Adrenal gland (tissue), 9 donors: ENCODE measurements at regions not wholly inside any gene's neighbourhood (a gene's known extent, or its start where the extent isn't known, plus 50 kb on each side); places are given as distances from the start of the nearest gene placed in this dataset.

Source experiments
- DNase-seq, 7 donors: peaks; one replicate each; pipeline ENCODE4 v3.0.0-alpha.2; 2019 to 2020
- H3K27ac ChIP-seq, 5 donors: fragments of 200-600 bp; sonication (generic) in 4 of 5; 1 replicate in 3 of 5; 2 replicates in 2 of 5; pipeline versions ENCODE4 v1.5.1 to v1.8.0; 2016 to 2020; ENCODE audit warnings: mild to moderate bottlenecking in 1 of 5
- H3K27me3 ChIP-seq: fragments of 200-600 bp; 2 replicates; pipeline ENCODE4 v1.8.0; 2021
- H3K36me3 ChIP-seq, 2 donors: fragments of 200-600 bp; replicated peaks in 1 of 2; 1 replicate in 1 of 2; 2 replicates in 1 of 2; pipeline versions ENCODE4 v1.5.1 to v1.8.0; 2018 to 2022
- H3K4me1 ChIP-seq, 2 donors: fragments of 200-600 bp; replicated peaks in 1 of 2; 1 replicate in 1 of 2; 2 replicates in 1 of 2; pipeline versions ENCODE4 v1.5.1 to v1.8.0; 2018 to 2021
- H3K4me3 ChIP-seq, 4 donors: fragments of 200-600 bp; sonication (generic) in 3 of 4; one replicate each; pipeline ENCODE4 v1.5.1; 2016 to 2018
- H3K9me3 ChIP-seq, 3 donors: fragments of 200-600 bp; sonication (generic) in 1 of 3; replicated peaks in 1 of 3; 1 replicate in 2 of 3; 2 replicates in 1 of 3; pipeline versions ENCODE4 v1.5.1 to v1.8.0; 2016 to 2021
- POLR2A ChIP-seq, 2 donors: fragments of 450-650 bp; IDR thresholded peaks; one replicate each; pipeline ENCODE4 v1.6.1; 2017; ENCODE audit warnings: antibody characterized with exemption in 2 of 2, mild to moderate bottlenecking in 2 of 2, moderate library complexity in 1 of 2
- WGBS, 4 donors: extraction: QIAGEN DNeasy Blood & Tissue Kit in 2 of 4; methylation state at CpG; one replicate each; pipeline versions ENCODE4 v1.1.5 to v1.1.7; 2013 to 2017; 5-methylcytosine and 5-hydroxymethylcytosine counted together
- intact Hi-C, 2 donors: fragments of 100-400 bp; cut with DNase I; formaldehyde crosslinking; loops; one replicate each; pipeline versions ENCODE4 v1.14.1 to v1.15.0; 2022 to 2023
- TF ChIP-seq, protein P1 (sequence below), 6 experiments: fragments of 450-650 bp in 4 of 6; fragments of 200-600 bp in 2 of 6; sonication (generic) in 1 of 6; IDR thresholded peaks; 1 replicate in 5 of 6; 2 replicates in 1 of 6; pipeline versions ENCODE4 v1.5.1 to v1.8.0; 2016 to 2021; ENCODE audit warnings: antibody characterized with exemption in 6 of 6, mild to moderate bottlenecking in 2 of 6, moderate library complexity in 1 of 6
- donor health status: healthy with polysubstance abuse.
- donor health status: Bipolar disorder and iron deficiency.
- donor health status: DM: yes; HTN: yes; CAD: no.
- donor health status: DM: no; HTN: no; CAD: no.
- donor health status: DM: no; HTN: no; CAD: no.

DNA sequence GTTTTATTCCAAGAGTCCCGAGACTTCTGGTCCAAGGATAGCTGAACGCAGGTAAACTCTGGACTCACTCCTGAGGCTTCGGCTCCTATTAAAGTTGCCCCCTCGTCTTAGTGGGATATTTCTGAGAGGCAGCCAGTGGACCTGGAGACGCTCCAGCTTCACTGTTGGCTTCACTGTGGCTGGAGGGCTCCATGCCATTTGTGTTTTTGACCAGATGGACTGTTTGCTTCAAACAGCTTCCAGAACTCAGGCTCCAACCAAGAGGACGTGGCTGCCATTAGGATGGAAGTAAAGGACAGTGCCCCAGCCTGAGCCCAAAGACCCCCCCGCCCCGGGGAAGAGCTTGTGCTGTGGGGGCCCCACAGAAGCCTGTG lies 94.4 kb upstream of the LDAH start:
- WGBS, 4 donors: 60 to 72% (median 69%) methylated on average over 7 to 8 of the region's 8 CpGs
- Histone ChIP-seq H3K4me3 (no peak overlapping the region), H3K36me3 (no peaks in the 10 kb centered on the region), H3K27ac (no peak overlapping the region), H3K27me3 (no peaks in the 10 kb centered on the region), H3K4me1 (no peaks in the 10 kb centered on the region), H3K9me3 (no peaks in the 10 kb centered on the region)
- no peak for DNase-seq
- intact Hi-C loops: no loop called here
- TF ChIP-seq POLR2A (IDR thresholded peaks at IDR 0.05): no peak

GRCh38 chr2:20916604-20917286 lies 93.8 kb upstream of the LDAH start:
- Histone ChIP-seq H3K27ac (no peak overlapping the region), H3K36me3 (no peaks in the 10 kb centered on the region), H3K9me3 (no peaks in the 10 kb centered on the region), H3K27me3 (no peaks in the 10 kb centered on the region), H3K4me3 (no peak overlapping the region), H3K4me1 (no peaks in the 10 kb centered on the region)
- TF ChIP-seq POLR2A (IDR thresholded peaks at IDR 0.05): no peak
- TF ChIP-seq, protein P1, sequence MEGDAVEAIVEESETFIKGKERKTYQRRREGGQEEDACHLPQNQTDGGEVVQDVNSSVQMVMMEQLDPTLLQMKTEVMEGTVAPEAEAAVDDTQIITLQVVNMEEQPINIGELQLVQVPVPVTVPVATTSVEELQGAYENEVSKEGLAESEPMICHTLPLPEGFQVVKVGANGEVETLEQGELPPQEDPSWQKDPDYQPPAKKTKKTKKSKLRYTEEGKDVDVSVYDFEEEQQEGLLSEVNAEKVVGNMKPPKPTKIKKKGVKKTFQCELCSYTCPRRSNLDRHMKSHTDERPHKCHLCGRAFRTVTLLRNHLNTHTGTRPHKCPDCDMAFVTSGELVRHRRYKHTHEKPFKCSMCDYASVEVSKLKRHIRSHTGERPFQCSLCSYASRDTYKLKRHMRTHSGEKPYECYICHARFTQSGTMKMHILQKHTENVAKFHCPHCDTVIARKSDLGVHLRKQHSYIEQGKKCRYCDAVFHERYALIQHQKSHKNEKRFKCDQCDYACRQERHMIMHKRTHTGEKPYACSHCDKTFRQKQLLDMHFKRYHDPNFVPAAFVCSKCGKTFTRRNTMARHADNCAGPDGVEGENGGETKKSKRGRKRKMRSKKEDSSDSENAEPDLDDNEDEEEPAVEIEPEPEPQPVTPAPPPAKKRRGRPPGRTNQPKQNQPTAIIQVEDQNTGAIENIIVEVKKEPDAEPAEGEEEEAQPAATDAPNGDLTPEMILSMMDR (IDR thresholded peaks at IDR 0.05): peak in 4 of 6 experiments; percentile 31 to 39 (median 34)
- WGBS, 4 donors: 55 to 66% (median 59%) methylated on average over 7 of the region's 7 CpGs
- intact Hi-C loops: no loop called here
- DNase-seq: peak in 5 of 7 donors; percentile 39 to 61 (median 56)

- H3K27ac ChIP-seq: no peak overlapping the region
- H3K36me3 ChIP-seq: no peaks in the 10 kb centered on the region
- no peaks in the 10 kb centered on the region for H3K27me3 ChIP-seq
- 73 to 91% (median 81%) methylated on average over 4 of the region's 4 CpGs for WGBS, 4 donors
- DNase-seq: no peak
- H3K9me3 ChIP-seq: no peaks in the 10 kb centered on the region
- no peaks in the 10 kb centered on the region for H3K4me1 ChIP-seq
- TF ChIP-seq, protein P1 (IDR thresholded peaks at IDR 0.05): no peak
- no peak for TF ChIP-seq POLR2A (IDR thresholded peaks at IDR 0.05)
- no peak overlapping the region for H3K4me3 ChIP-seq
- intact Hi-C loops: no loop called here
Measured at GRCh38 chr2:20915271-20915670, 92.4 kb upstream of the LDAH start.

- H3K27me3 ChIP-seq: no peaks in the 10 kb centered on the region
- H3K27ac ChIP-seq: no peak overlapping the region
- intact Hi-C loops: no loop called here
- H3K4me1 ChIP-seq: no peaks in the 10 kb centered on the region
- H3K9me3 ChIP-seq: no peaks in the 10 kb centered on the region
- no peaks in the 10 kb centered on the region for H3K36me3 ChIP-seq
- WGBS, 4 donors: 90 to 96% (median 95%) methylated on average over 5 of the region's 5 CpGs
- H3K4me3 ChIP-seq: no peak overlapping the region
- DNase-seq: no peak
- TF ChIP-seq, protein P1 (IDR thresholded peaks at IDR 0.05): no peak
- TF ChIP-seq POLR2A (IDR thresholded peaks at IDR 0.05): no peak
Measured at GRCh38 chr2:20914771-20915170, 91.9 kb upstream of the LDAH start.

DNA sequence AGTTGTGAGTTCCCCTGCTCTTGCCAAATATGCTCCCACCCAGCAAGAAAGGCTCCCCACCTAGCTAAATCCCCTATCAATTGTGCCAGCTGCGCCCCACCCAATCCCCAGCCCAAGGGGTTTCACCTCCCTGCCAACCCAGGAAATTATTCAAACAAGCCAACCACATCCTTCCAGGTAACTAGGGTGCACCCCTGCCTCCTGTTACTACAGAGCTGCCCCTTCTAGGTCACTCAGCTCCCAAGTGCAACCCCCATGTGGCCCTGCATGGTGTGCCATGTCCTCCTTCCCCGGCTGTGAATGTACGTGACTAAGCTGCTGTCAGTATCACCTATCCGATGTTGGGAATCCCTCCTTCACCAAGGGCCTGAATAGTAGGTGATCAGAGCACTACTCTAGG lies 91.2 kb upstream of the LDAH start:
- Histone ChIP-seq H3K4me1 (no peaks in the 10 kb centered on the region), H3K9me3 (no peaks in the 10 kb centered on the region), H3K36me3 (no peaks in the 10 kb centered on the region), H3K27ac (no peak overlapping the region), H3K27me3 (no peaks in the 10 kb centered on the region), H3K4me3 (no peak overlapping the region)
- TF ChIP-seq, protein P1 (IDR thresholded peaks at IDR 0.05): no peak
- TF ChIP-seq POLR2A (IDR thresholded peaks at IDR 0.05): no peak
- 94 to 100% (median 96%) methylated on average over 4 of the region's 4 CpGs for WGBS, 4 donors
- DNase-seq: no peak
- intact Hi-C loops: no loop called here
